H9 (cell line): ENCODE measurements at regions not wholly inside any gene's neighbourhood (a gene's known extent, or its start where the extent isn't known, plus 50 kb on each side); places are given as distances from the start of the nearest gene placed in this dataset.

ENCODE experiments used
- DNase-seq: peaks from one replicate; pipeline ENCODE4 v3.0.0-alpha.2; 2017
- H2AFZ ChIP-seq: one replicate; pipeline ENCODE4 v1.6.1; 2013; ENCODE audit warnings: mild to moderate bottlenecking, low read length, control low read depth, moderate library complexity
- H2AK5ac ChIP-seq: 2 replicates; pipeline ENCODE4 v1.6.1; 2013; ENCODE audit warnings: low read length, control low read depth, mixed read lengths; ENCODE audit not compliant: insufficient read length
- H2BK120ac ChIP-seq: one replicate; pipeline ENCODE4 v1.6.1; 2013; ENCODE audit warnings: low read depth, mild to moderate bottlenecking, low read length, control low read depth, inconsistent platforms; ENCODE audit not compliant: poor library complexity, severe bottlenecking
- H2BK12ac ChIP-seq: 2 replicates; pipeline ENCODE4 v1.6.1; 2013; ENCODE audit warnings: low read length, control low read depth, mixed read lengths, low read depth; ENCODE audit not compliant: insufficient read length
- H2BK15ac ChIP-seq: 2 replicates; pipeline ENCODE4 v1.6.1; 2013; ENCODE audit warnings: low read depth, low read length, control low read depth
- H2BK20ac ChIP-seq: one replicate; pipeline ENCODE4 v1.6.1; 2013; ENCODE audit warnings: low read depth, mild to moderate bottlenecking, low read length, control low read depth, inconsistent platforms; ENCODE audit not compliant: poor library complexity, severe bottlenecking
- H2BK5ac ChIP-seq: 2 replicates; pipeline ENCODE4 v1.6.1; 2013; ENCODE audit warnings: low read length, control low read depth, mixed read lengths; ENCODE audit not compliant: insufficient read length
- H3K14ac ChIP-seq: 2 replicates; pipeline ENCODE4 v1.6.1; 2013; ENCODE audit warnings: low read length, control low read depth; ENCODE audit not compliant: insufficient read depth
- H3K18ac ChIP-seq: 2 replicates; pipeline ENCODE4 v1.6.1; 2013; ENCODE audit warnings: low read depth, mild to moderate bottlenecking, mixed read lengths, low read length, control low read depth; ENCODE audit not compliant: insufficient read length
- H3K23ac ChIP-seq: 2 replicates; pipeline ENCODE4 v1.6.1; 2013; ENCODE audit warnings: low read length, control low read depth, mixed read lengths, low read depth; ENCODE audit not compliant: insufficient read length
- H3K23me2 ChIP-seq: 2 replicates; pipeline ENCODE4 v1.6.1; 2013; ENCODE audit warnings: low read depth, mild to moderate bottlenecking, mixed read lengths, low read length, control low read depth; ENCODE audit not compliant: insufficient read length, poor library complexity, severe bottlenecking
- H3K27ac ChIP-seq: 2 replicates; pipeline ENCODE4 v1.5.1; 2013; ENCODE audit warnings: low read length, control low read depth, mixed read lengths, low read depth; ENCODE audit not compliant: insufficient read length
- H3K27me3 ChIP-seq: 2 replicates; pipeline ENCODE4 v1.6.1; 2013; ENCODE audit warnings: low read length, control low read depth, inconsistent platforms; ENCODE audit not compliant: insufficient read depth
- H3K4ac ChIP-seq: 2 replicates; pipeline ENCODE4 v1.6.1; 2013; ENCODE audit warnings: low read depth, mild to moderate bottlenecking, control low read depth, inconsistent platforms, low read length, moderate library complexity
- H3K4me1 ChIP-seq: 2 replicates; pipeline ENCODE4 v1.6.1; 2013; ENCODE audit warnings: low read length, control low read depth, inconsistent platforms; ENCODE audit not compliant: insufficient read depth
- H3K4me2 ChIP-seq: 2 replicates; pipeline ENCODE4 v1.6.1; 2013; ENCODE audit warnings: low read length, control low read depth, mixed read lengths; ENCODE audit not compliant: insufficient read length, insufficient read depth
- H3K56ac ChIP-seq: 2 replicates; pipeline ENCODE4 v1.6.1; 2013; ENCODE audit warnings: low read depth, mild to moderate bottlenecking, mixed read lengths, low read length, control low read depth; ENCODE audit not compliant: insufficient read length
- H3K79me1 ChIP-seq: 2 replicates; pipeline ENCODE4 v1.6.1; 2013; ENCODE audit warnings: low read depth, mild to moderate bottlenecking, moderate library complexity, low read length, control low read depth, inconsistent platforms; ENCODE audit not compliant: insufficient read depth, poor library complexity, severe bottlenecking
- H3K79me2 ChIP-seq: 2 replicates; pipeline ENCODE4 v1.6.1; 2013; ENCODE audit warnings: low read length, control low read depth, inconsistent platforms; ENCODE audit not compliant: insufficient read depth
- H3K9ac ChIP-seq: 2 replicates; pipeline ENCODE4 v1.6.1; 2013; ENCODE audit warnings: low read length, control low read depth, mixed read lengths; ENCODE audit not compliant: insufficient read length; ENCODE audit errors: extremely low read depth
- H3K9me3 ChIP-seq: one replicate; pipeline ENCODE4 v1.6.1; 2013; ENCODE audit warnings: low read depth, low read length, inconsistent platforms; ENCODE audit not compliant: control insufficient read depth
- H3T11ph ChIP-seq: one replicate; pipeline ENCODE4 v1.6.1; 2013; ENCODE audit warnings: mild to moderate bottlenecking, low read length, control low read depth, inconsistent platforms
- H4K20me1 ChIP-seq: one replicate; pipeline ENCODE4 v1.6.1; 2013; ENCODE audit not compliant: control insufficient read depth, insufficient read length, insufficient read depth
- H4K5ac ChIP-seq: 2 replicates; pipeline ENCODE4 v1.6.1; 2013; ENCODE audit warnings: low read depth, mild to moderate bottlenecking, mixed read lengths, low read length, control low read depth; ENCODE audit not compliant: insufficient read length
- H4K8ac ChIP-seq: replicated peaks from 2 replicates; pipeline ENCODE4 v1.6.1; 2013; ENCODE audit warnings: low read length, control low read depth, mixed read lengths, low read depth; ENCODE audit not compliant: insufficient read length
- H4K91ac ChIP-seq: 2 replicates; pipeline ENCODE4 v1.6.1; 2013; ENCODE audit warnings: low read depth, mild to moderate bottlenecking, moderate library complexity, mixed read lengths, low read length, control low read depth; ENCODE audit not compliant: insufficient read length
- H3K27ac Mint-ChIP-seq, 3 experiments: 2 replicates in 2 of 3; 3 replicates in 1 of 3; pipeline ENCODE4 v1.8.0; 2020 to 2021; ENCODE audit warnings: mixed read lengths in 3 of 3, mild to moderate bottlenecking in 1 of 3, moderate library complexity in 1 of 3
- H3K27me3 Mint-ChIP-seq: 2 replicates; pipeline ENCODE4 v1.8.0; 2021; ENCODE audit warnings: low read depth, mild to moderate bottlenecking, moderate library complexity, mixed read lengths
- H3K36me3 Mint-ChIP-seq, 3 experiments: 2 replicates in 2 of 3; 3 replicates in 1 of 3; pipeline ENCODE4 v1.8.0; 2020 to 2021; ENCODE audit warnings: low read depth in 3 of 3, mixed read lengths in 3 of 3; ENCODE audit not compliant: insufficient read depth in 1 of 3
- H3K4me1 Mint-ChIP-seq, 2 experiments: 2 replicates each; pipeline ENCODE4 v1.8.0; 2020; ENCODE audit warnings: mixed read lengths in 2 of 2
- H3K4me3 Mint-ChIP-seq, 2 experiments: 2 replicates in 1 of 2; 3 replicates in 1 of 2; pipeline ENCODE4 v1.8.0; 2020 to 2021; ENCODE audit warnings: mild to moderate bottlenecking in 2 of 2, mixed read lengths in 2 of 2, moderate library complexity in 1 of 2
- H3K9me3 Mint-ChIP-seq, 2 experiments: 2 replicates in 1 of 2; 3 replicates in 1 of 2; pipeline ENCODE4 v1.8.0; 2020; ENCODE audit warnings: mild to moderate bottlenecking in 2 of 2, mixed read lengths in 2 of 2, moderate library complexity in 1 of 2
- WGBS: extraction: QIAGEN DNeasy Blood & Tissue Kit; methylation state at CpG from one replicate; pipeline ENCODE4 v1.1.7; 2013; ENCODE audit warnings: missing lambda C conversion rate, low lambda C conversion rate, mixed read lengths; ENCODE audit not compliant: insufficient read length; ENCODE audit errors: extremely low coverage; 5-methylcytosine and 5-hydroxymethylcytosine counted together
- TF ChIP-seq, protein P1 (sequence below): fragments of 200-600 bp; sonication (generic); conservative IDR thresholded peaks from 3 replicates; pipeline ENCODE4 v1.8.0; 2021; ENCODE audit warnings: antibody characterized with exemption, mild to moderate bottlenecking

DNA sequence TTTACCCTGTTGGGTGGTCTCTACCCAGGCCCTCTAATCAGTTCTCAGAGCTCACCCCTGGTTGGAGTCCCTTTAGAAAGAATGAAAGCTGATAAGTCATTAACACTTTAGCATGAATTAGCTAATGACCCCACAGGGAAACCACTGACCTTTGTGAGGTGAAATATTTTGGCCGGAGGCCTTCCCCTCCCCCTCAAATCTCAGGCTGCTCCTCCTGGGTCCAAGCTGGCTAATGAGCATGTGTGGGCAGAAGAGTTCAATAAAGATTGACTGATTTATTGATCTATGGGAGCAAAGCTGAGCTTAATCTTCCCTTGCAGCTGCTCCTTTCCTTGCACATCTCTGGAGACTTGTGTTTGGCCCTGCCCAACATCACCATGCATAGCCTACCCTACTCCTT, 78.8 kb upstream of the CCDC85A start:
- Histone ChIP-seq H3K9ac (no peak overlapping the region), H3K23me2 (no peaks in the 10 kb centered on the region), H3K23ac (no peak overlapping the region), H2AFZ (no peak overlapping the region), H3K4ac (no peak overlapping the region), H2AK5ac (no peak overlapping the region), H4K91ac (no peak overlapping the region), H3K14ac (no peak overlapping the region), H3K56ac (no peak overlapping the region), H3K4me1 (no peaks in the 10 kb centered on the region), H2BK5ac (no peak overlapping the region), H3K27me3 (no peaks in the 10 kb centered on the region), H2BK120ac (no peak overlapping the region), H3K4me2 (no peak overlapping the region), H4K8ac (no peak overlapping the region), H2BK12ac (no peak overlapping the region), H2BK20ac (no peak overlapping the region), H3T11ph (no peak overlapping the region), H3K9me3 (no peaks in the 10 kb centered on the region), H2BK15ac (no peak overlapping the region), H3K79me1 (no peaks in the 10 kb centered on the region), H4K5ac (no peak overlapping the region), H3K79me2 (no peaks in the 10 kb centered on the region), H4K20me1 (no peaks in the 10 kb centered on the region), H3K18ac (no peak overlapping the region), H3K27ac (no peak overlapping the region)
- Mint-ChIP-seq H3K27ac (no peak overlapping the region), H3K4me1 (peaks cover 14 to 33% of the 10 kb centered on the region in 2 experiments), H3K9me3 (no peaks in the 10 kb centered on the region; a peak in 1 of 5 replicates), H3K4me3 (no peak overlapping the region), H3K36me3 (no peaks in the 10 kb centered on the region), H3K27me3 (peaks cover 1% of the 10 kb centered on the region)
- no CpG with 5 or more reads among the region's 1 CpG for WGBS
- DNase-seq, result no peak
- TF ChIP-seq, protein P1, sequence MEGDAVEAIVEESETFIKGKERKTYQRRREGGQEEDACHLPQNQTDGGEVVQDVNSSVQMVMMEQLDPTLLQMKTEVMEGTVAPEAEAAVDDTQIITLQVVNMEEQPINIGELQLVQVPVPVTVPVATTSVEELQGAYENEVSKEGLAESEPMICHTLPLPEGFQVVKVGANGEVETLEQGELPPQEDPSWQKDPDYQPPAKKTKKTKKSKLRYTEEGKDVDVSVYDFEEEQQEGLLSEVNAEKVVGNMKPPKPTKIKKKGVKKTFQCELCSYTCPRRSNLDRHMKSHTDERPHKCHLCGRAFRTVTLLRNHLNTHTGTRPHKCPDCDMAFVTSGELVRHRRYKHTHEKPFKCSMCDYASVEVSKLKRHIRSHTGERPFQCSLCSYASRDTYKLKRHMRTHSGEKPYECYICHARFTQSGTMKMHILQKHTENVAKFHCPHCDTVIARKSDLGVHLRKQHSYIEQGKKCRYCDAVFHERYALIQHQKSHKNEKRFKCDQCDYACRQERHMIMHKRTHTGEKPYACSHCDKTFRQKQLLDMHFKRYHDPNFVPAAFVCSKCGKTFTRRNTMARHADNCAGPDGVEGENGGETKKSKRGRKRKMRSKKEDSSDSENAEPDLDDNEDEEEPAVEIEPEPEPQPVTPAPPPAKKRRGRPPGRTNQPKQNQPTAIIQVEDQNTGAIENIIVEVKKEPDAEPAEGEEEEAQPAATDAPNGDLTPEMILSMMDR, result no peak
